Stimulated activated CD4-positive, alpha-beta T cell treated with anti-CD3 and anti-CD28 coated beads, Interleukin-2, amount 100 ng/mL, for 48 hours (primary cell): ENCODE measurements at regions not wholly inside any gene's neighbourhood (a gene's known extent, or its start where the extent isn't known, plus 50 kb on each side); places are given as distances from the start of the nearest gene placed in this dataset.

Source experiments
- DNase-seq, 2 donors: peaks; one replicate each; pipeline ENCODE4 v3.0.0-alpha.2; 2020

DNA sequence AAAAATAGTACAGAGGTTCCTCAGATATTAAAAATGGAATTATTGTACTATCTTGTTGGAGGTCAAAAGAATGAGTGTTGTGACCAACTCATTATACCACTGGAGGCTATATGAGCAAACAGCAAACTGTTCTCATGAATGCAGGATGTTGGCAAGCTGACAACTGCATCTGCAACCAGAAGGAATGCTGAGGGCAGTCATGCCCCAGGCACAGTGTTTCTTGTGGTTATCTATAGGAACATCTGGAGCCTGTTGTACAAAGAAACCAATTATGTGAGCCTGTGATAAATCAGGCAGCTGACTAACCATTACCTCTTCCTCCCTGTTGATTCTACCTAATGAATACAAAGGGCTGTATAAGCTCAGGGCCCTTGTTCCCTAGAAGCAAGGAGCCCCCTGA, 2057.1 kb downstream of the TP53TG3F start:
- DNase-seq, result no peak

DNA sequence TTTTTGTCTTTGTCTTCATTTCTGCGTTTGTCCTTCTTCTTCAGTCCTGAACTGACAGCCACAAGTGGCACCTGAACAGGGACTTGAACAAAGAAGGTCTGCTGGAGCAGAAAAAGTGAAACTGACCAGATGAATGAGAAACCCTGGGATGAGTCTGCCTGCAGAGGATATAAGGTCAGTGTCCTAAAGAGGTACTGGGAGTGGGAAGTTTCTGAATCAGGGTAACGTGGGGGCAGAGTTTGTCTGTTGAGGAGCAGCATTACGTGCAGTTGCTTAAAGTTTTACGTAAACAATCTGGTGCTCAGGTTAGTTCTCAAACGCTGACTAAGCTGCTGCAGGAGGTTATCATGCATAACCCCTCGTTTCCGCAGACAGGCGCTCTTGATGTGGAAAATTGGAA, 2057.6 kb downstream of the TP53TG3F start:
- no peak for DNase-seq

DNA sequence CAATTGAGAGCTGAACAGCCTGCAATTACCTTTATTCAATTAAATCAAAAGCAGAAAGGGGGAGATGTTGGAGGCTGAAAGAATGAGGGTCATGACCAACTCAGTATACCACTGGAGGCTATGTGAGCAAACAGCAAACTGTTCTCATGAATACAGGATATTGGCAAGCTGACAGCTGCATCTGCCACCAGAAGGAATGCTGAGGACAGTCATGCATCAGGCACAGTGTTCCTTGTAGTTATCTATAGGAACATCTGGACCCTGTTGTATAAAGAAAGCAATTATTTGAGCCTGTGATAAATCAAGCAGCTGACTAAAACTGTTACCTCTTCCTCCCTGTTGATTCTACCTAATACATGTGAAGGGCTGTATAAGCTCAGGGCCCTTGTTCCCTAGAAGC, 2064.6 kb downstream of the TP53TG3F start:
- no peak for DNase-seq

DNA sequence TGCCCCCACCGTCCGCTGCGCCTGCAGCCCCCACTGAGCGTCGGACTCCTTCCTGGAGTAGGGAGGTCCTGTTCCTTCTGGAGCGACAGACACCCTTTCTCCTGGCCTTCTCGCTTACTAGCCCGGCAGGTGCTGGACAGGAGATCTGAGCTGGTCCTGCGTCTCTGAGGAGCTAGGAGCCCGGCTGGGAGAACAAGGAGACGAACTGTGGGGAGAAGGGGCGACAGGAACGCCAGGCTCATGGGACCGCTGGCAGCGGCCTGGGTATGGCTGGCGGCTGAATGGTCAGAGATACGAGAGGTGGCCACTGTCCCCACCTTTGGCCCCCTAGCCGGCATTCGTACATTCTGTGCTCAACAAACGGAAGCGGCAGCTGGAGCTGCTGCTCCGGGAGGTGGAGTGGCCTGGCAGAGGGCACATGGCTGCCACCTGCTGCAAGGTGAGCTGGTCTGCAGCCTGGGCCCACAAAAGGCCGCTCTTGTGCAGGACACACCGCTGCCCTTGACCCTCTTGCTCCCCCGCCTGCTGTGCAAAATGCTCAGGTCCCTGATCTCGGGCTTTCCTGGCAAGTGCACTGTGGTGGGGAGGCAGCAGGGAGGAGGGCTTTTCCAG, 2066.7 kb downstream of the TP53TG3F start:
- DNase-seq, result no peak

DNA sequence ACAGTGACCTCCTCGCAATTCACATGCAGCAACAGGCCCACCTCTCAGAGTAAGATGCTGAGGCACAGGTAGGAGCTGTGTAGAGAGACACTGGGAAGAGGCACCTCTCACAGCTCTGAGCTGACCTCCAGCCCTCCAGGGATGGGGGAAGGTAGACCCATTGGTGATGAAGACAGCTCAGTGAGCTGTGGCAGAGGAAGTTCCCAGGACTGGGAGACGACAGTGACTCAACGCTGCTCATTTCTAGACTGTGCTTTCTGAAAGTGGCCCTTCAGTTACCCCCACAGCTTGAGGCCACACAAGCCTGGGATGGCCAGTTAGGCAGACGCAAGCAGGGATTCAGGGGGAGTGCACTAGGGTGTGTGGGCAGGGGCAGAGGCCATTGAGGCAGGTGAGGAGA, 2073.2 kb downstream of the TP53TG3F start:
- DNase-seq, result no peak

DNA sequence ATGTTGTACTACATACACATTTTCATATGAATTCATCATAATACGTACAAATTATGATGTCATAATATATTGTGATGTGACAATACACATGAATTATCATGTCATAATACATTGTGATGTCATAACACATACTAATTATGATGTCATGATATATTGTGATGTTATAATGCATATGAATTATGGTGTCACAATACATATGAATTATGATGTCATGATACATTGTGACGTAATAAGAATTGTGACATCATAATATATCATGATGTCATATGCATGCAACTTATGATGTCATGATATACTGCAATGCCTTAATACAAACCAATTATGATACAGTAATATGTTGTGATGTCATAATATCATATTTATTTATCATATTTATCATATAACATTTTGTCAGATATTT, 2074.3 kb downstream of the TP53TG3F start:
- no peak for DNase-seq

DNA sequence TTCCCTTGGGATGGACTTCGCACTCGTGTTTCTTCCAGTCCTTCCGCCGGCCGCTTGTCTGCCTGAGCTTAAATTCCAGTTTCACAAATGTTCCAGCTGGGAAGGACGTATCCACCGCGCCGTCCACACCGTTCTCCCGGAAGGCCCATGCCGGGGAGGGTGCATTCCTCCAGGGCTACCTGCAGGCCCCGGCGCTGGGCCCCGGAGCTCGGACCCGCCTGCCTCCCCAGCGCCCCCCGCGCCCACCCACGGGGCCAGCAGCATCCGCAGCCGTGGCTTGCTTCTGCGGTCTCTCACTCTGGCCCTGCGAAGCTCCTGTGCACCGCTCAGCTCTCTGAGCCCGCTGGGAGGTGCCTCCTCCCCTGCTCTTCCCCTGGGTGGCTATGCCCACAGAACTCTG, 2084.1 kb downstream of the TP53TG3F start:
- no peak for DNase-seq

DNA sequence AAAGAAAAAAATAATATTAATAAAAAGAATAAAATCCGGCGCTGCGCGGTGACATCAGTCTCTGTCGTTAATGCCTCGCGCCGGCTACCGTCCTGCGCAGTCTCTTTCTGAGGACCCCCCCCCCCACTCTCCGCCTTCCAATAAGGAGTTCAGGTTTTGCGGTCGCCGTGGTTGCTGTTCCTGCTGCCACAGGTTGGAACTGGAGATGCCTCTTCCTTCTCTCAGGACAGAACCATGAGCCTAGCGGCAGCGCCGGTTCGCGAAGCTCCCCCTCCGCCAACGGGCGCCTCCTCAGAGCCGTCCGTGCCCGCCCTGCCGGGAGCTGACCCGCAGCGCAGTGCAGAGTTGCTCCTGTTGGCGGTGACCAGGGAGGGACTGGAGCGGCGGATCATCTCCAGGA, 2093.4 kb downstream of the TP53TG3F start:
- DNase-seq, result no peak

DNA sequence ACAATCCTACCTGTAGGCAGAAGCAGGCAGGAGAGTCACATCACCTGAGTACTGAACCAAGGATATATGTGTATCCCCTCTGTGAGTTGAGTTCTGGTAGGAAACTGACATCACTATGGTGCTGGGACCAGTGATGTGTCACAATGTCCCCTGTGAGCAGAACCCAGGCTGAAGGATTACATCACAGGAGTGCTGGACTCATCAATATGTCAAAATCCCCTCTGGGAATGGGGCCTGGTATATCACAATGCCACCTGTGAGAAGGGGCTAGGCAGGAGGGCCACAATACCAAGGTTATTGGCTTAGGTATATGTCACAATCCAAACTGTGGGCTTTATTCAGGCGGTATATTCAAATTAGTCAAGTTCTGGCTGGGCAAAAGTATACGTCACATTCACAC, 2098.3 kb downstream of the TP53TG3F start:
- no peak for DNase-seq

DNA sequence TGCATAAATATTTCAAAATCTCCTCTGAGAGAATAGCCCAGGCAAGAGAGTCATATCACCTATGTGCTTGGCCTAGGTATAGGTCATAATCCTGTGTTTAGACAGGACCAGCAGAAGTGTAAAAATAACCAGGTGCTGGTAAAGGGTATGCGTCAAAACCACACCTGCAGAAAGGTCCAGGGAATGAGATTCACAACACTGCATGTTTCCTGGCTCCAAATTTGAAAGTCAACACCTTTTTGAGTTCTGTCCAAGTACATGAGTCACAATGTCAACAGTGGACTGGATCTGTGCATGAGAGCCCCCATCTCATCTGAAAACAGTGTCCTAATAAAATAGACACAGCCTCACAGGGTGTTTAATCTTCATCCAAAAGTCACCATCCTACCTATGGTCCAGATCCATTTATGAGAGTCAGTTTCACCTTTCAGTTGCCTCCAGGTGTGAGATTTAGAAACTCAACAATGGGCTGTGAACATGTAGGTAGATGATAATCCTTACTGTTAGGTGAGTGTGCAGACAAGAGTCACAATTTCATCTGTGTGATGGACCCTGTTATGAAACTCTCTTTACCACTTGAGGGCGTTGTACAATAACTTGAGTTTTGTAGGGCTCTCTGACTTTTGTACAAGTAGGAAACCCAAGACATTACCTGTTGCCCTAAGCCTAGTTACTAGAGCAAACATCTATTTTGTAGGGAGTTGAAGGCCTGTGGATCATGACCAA, 2100.7 kb downstream of the TP53TG3F start:
- DNase-seq, result no peak

DNA sequence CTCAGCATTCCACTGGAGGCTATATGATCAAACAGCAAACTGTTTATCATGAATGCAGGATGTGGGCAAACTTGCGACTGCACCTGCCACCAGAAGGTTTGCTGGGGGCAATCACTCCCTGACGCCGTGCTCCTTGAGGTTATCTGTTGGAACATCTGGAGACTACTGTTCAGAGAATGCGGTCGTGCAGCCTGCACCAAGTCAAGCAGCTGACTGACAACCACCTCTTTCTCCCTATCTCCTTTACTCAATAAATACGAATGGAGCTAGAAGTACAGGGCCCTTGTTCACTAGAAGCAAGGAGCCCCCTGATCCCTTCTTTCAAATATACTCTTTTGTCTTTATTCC, 2101.2 kb downstream of the TP53TG3F start:
- no peak for DNase-seq

DNA sequence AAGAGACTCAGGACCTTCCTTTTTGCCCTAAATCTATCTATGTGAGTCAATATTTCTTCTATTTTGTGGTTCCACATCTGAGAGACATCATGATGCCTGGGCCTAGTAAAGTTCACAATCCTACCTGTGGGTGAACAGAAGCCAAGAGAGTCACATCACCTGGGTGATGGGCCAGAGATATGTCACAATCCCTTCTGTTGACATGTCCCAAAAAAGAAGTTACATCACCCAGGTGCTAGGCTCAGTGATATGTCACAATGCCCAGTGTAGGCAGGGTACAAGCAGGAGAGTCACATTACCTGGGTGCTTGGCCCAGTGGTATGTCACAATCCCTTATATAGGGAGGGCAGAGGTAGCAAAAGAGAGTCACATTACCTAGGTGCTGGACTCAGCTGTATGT, 2101.9 kb downstream of the TP53TG3F start:
- DNase-seq, result no peak

DNA sequence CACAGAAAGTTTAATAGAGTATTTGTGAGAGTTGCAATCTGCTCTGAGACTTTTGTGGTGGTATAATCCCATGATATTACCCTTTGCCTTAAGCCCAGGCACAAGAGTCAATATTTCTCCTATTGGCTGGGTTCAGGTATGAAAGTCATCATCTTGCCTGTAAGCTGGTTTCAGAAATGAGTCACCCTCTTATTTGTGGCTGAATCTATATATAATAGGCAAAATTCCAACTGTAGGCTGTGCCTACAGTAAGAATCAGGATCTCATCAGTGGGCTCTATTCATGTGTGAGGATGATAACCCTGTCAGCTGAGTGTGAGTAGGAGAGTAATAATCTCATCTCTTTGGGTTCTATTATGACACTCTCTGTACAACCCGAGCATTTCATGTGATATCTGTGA, 2103.1 kb downstream of the TP53TG3F start:
- DNase-seq, result no peak

DNA sequence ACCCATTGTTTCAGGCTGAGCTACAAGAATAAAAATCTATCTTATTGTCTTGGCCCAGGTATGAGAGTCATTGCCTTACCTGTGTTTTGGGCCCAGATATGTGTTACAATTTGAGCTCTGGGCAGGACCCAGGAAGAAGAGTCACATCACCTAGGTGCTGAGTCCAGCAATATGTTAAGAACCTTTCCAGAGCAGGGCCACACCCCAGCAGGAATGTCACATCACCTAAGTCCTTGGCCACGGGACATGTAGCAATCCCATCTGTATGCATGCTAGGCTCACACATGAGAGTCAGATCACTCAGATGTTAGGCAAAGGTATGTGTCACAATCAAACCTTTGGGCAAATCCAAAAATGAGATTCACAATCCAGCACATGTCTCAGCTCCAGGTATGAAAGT, 2103.5 kb downstream of the TP53TG3F start:
- no peak for DNase-seq

DNA sequence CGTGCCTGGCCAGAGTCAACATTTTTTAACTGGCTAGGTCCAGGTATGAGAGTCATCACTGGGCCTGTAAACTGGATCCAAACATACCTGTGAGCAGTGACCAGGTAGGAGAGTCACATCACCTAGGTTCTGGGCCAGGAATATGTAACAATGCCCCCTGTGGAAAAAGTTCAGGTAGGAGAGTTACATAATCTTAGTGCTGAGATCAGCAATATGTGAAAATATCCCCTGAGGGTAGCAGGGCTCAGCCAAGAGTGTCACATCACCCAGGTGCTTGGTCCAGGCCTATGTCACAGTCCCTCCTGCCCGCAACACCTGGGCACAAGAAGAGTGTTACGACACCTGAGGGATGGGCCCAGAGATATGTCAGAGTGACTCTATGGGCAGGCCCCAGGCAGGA, 2104.7 kb downstream of the TP53TG3F start:
- DNase-seq, result no peak

DNA sequence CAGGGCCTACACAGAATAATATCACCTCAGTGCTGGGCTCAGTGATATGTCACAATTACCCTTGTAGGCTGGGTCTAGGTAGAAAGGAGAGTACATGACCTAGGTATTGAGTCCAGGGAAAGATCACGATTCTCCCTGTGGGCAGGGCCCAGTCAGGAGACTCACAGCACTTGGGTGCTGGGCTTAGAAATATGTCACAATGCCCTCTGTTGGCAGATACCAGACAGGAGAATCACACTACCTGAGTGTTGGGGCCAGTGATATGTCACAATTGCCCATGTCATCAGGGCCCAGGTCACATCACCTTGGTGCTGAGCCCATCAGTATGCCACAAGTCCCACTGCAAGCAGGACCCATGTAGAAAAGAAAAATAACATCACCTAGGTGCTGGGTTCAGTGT, 2105.5 kb downstream of the TP53TG3F start:
- no peak for DNase-seq

DNA sequence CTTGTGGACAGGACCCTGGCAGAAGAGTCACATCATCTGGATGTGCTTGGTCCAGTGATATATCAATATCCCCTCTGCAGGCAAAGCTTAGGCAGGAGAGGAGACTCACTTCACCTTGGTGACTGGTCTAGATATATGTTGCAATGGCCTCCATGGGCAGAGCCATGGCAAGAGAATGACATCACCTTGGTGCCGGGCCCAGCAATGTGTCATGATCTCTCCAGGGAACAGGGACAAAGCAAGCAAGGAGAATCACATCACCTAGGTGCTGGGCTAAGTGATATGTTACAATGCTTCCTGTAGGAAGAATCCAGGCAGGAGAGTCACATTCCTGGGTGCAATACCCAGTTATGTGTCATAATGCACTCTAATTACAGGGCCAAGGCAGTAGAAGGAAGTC, 2106.2 kb downstream of the TP53TG3F start:
- DNase-seq, result no peak

DNA sequence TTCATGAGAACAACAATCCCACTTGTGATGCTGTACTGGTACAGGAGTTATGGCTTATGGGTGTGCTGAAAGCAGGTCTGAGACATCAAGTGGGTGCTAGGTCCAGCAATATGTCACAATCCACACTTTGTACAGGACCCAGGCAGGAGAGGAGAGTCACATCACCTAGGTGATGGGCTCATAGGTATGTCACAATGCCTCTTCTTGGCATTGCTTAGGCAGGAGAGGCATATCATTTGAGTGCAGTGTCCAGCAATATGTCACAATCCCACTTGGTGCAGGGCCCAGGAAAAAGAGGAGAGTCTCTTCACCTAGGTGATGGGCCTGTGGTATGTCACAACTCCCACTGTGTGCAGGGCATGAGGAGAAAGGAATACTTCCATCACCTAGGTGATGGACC, 2110.0 kb downstream of the TP53TG3F start:
- no peak for DNase-seq

DNA sequence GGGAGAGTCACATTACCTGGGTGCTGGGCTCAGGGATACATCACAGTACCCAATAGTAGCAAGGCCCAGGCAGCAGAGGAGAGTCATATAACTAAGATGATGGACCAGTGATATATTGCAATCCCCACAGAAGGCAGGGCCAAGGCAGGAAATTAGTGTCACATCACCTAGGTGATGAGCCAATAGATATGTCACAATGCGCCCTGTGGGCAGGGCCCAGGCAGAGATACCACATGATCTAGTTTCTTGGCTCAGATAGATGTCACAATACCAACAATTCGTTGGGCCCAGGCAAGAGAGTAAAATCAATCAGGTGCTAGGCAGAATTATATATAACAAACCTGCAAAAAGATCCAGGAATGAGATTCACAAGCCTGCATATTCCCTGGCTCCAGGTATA, 2111.5 kb downstream of the TP53TG3F start:
- no peak for DNase-seq

DNA sequence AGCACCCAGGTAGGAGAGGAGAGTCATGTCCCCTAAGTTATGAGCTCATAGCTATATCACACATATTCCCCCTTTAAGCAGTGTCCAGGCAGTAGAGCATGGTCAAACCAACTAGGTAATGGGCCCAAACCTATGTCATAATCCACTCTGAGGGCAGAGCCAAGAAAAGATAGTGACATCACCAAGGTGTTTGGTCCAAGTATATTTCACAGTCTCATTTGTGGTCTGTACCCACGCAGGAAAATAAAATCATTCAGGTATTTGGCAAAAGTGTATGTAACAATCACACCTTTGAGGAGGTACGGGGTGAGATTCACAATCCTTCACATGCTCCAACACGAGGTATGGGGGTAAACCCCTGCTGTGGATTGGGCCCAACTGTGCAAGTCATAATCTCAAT, 2112.8 kb downstream of the TP53TG3F start:
- no peak for DNase-seq

DNA sequence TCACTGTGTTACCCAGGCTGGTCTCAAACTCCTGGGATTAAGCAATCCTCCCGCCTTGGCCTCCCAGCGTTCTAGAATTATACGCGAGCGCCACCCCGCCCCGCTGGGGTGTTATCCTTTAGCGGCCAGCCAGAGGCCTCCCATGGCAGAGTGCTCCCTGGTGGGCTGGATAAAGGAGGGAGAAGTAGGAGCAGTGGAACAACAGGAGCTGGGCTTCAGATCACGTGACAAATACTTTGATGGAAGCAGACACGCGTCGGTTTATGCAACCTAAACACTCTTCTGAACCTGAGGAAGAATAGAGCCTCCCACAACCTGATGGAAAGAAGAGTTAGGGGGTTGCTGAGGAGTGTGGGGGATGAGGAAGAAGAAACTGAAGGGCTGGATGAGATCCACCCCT, 2114.0 kb downstream of the TP53TG3F start:
- no peak for DNase-seq

DNA sequence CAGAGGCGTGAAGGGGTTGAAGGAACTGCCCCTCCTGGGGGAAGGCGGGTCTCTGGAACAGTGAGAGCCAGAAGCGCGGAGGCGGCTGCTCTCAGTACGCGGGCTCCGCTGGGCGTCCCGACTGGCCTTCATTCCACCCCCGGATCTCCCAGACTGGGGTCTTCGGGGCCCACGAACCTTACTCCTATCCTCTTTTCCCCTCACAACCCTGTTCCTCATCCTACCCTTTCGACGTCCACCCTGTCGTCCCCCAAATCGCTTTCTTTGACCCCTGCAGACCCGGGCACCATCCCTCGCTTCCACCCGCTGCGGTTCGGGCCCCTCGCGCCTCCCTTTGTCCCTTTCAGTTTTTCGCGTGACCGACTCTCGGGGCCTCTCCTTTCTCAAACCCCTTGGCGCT, 2114.6 kb downstream of the TP53TG3F start:
- no peak for DNase-seq

DNA sequence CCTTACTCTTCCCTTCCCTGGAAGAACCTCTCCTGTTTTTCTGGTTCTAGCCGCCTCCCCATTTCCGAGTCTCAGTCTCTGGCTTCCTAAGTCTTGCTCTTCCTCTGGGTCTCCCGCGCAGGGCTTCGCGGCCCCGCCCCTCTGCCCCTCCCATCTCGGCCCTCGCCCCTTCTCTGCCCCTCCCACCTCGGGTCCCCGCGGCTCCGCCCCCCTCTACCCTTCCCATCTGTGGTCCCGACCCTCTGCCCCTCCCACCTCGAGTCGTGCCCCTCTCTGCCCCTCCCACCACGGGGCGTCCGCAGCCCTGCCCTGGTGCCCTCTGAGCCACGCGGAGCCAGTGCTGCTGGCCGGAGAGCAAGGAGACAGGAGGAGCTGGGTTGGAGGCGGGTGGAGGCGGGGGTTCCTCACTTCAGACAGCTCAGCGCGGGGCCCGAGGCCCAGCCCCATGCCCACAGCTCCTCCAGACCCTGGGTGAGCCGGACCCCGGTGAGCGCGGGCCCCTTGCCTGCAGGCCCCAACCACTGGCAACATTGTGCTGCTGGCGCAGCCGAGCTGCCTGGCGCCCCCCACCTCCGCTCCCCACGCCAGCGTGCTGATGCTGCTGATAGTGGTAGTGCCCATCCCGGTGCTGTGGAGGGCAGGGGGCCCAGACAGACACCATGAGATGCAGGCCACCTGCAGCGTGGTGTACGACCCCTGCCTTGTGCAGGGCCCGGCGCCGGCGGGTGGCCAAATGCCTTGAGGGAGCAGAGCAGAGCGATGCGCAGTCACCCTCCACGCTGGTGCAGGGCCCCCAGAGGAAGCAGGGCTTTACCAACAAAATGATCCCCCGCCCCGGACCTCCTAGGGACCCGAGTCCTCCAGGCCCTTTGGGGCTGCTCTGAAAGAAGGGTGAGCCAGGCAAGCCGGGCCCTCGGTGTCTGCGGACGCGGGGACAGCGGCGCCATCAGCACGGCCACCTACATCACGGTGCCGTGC, 2115.3 kb downstream of the TP53TG3F start:
- no peak for DNase-seq

DNA sequence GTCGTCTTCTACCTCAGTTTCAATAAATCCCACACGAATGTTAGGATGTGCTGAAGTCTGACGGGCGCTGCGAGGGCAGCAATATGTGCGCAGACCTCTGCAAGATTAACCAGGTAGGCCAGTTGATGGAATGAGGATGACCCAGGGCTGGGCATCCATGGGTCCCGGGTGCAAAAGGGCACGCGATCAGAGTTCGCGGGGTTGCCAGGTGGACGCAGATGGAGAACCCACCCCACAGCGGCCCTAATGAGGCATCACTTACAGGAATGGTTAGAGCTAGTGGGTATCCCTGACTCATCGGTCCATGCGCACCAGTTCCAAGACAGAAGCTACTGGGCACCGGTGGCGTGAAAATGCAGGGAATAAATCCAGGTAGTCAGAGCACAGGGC, 2116.0 kb downstream of the TP53TG3F start:
- no peak for DNase-seq
